SK-N-SH (cell line): ENCODE measurements at regions not wholly inside any gene's neighbourhood (a gene's known extent, or its start where the extent isn't known, plus 50 kb on each side); places are given as distances from the start of the nearest gene placed in this dataset.

ENCODE experiments used
- EP300 ChIP-seq, 2 experiments: IDR thresholded peaks; 2 replicates each; pipeline versions ENCODE4 v1.4.0 to v1.6.1; 2012; ENCODE audit warnings: borderline replicate concordance in 1 of 2, low read depth in 1 of 2, low read length in 1 of 2
- FOXM1 ChIP-seq: IDR thresholded peaks from 2 replicates; pipeline ENCODE4 v1.4.0; 2012; ENCODE audit warnings: low read depth, mild to moderate bottlenecking
- MAX ChIP-seq: IDR thresholded peaks from 2 replicates; pipeline ENCODE4 v1.4.0; 2012; ENCODE audit warnings: low read depth
- TEAD4 ChIP-seq: IDR thresholded peaks from 2 replicates; pipeline ENCODE4 v1.4.0; 2012; ENCODE audit warnings: mild to moderate bottlenecking, borderline replicate concordance; ENCODE audit not compliant: insufficient read depth
- ZBTB33 ChIP-seq: IDR thresholded peaks from 2 replicates; pipeline ENCODE4 v1.4.0; 2012; ENCODE audit warnings: low read depth, borderline replicate concordance
- TF ChIP-seq, protein P1 (sequence below): fragments of 200-600 bp; sonication (generic); IDR thresholded peaks from 2 replicates; pipeline ENCODE4 v1.6.1; 2017; ENCODE audit warnings: antibody characterized with exemption, mild to moderate bottlenecking, moderate library complexity

DNA sequence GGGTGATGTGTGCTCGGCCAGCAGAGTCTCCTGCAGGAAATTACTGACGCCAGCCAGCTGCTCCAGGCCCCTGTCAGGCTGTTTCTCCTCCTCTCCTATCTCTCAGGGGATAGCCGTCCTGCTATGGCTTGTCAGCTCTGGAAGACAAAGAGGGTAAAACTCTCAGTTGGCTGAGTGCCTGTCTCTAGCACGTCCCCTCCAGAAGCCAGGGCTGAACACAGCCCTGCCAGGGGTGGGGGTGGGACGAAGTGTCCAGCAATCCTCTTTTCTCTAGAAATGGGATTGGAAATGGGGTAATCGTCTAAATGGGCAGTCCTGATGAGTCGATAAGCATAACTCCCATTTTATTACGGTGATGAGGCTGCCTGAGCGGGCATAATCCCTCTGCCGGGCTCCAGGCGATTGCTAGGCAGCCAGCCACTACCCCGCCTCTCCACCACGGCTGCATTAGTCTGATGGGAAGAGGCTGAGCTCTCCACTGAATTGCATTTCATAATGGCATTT is 89.1 kb upstream of the GNAO1 start:
- no peak for TF ChIP-seq MAX
- TF ChIP-seq EP300 (IDR thresholded peaks at IDR 0.05; ENCODE audit: borderline replicate concordance in 1 of 2, low read depth in 1 of 2, low read length in 1 of 2), result peak in 1 of 2 experiments; percentile 84; a peak in 2 of 4 replicates
- TF ChIP-seq FOXM1, result no peak
- no peak for TF ChIP-seq TEAD4
- TF ChIP-seq, protein P1, sequence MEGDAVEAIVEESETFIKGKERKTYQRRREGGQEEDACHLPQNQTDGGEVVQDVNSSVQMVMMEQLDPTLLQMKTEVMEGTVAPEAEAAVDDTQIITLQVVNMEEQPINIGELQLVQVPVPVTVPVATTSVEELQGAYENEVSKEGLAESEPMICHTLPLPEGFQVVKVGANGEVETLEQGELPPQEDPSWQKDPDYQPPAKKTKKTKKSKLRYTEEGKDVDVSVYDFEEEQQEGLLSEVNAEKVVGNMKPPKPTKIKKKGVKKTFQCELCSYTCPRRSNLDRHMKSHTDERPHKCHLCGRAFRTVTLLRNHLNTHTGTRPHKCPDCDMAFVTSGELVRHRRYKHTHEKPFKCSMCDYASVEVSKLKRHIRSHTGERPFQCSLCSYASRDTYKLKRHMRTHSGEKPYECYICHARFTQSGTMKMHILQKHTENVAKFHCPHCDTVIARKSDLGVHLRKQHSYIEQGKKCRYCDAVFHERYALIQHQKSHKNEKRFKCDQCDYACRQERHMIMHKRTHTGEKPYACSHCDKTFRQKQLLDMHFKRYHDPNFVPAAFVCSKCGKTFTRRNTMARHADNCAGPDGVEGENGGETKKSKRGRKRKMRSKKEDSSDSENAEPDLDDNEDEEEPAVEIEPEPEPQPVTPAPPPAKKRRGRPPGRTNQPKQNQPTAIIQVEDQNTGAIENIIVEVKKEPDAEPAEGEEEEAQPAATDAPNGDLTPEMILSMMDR, result no peak
- TF ChIP-seq ZBTB33, result no peak
